H1 (cell line): ENCODE measurements at regions not wholly inside any gene's neighbourhood (a gene's known extent, or its start where the extent isn't known, plus 50 kb on each side); places are given as distances from the start of the nearest gene placed in this dataset.

Source experiments
- CTCF ChIA-PET: fragments of 300-600 bp; sonication (Branson Sonifier 250); formaldehyde crosslinking; loops from one replicate; lab custom pipeline; 2021; ENCODE audit not compliant: partially characterized antibody; lab: Charles Lee
- POLR2A ChIA-PET: fragments of 300-600 bp; sonication (Branson Sonifier 250); formaldehyde crosslinking; loops from one replicate; lab custom pipeline; 2021; ENCODE audit warnings: inconsistent platforms; ENCODE audit not compliant: partially characterized antibody; lab: Charles Lee
- DNase-seq, 2 experiments: peaks; one replicate each; pipeline versions ENCODE4 v3.0.0 to v3.0.0-alpha.2; 2010 to 2022; ENCODE audit warnings: low spot score in 2 of 2, low read depth in 1 of 2, mixed read lengths in 1 of 2
- FAIRE-seq: peaks from 2 replicates; lab custom pipeline; 2011; peaks lifted over from hg19 to GRCh38; lab: Jason Lieb, UNC
- H2AFZ ChIP-seq: 2 replicates; pipeline ENCODE4 v1.8.1; 2012; ENCODE audit warnings: low read length, inconsistent platforms
- H2AK5ac ChIP-seq: 2 replicates; pipeline ENCODE4 v1.6.1; 2013; ENCODE audit warnings: low read depth, low read length
- H2BK120ac ChIP-seq: replicated peaks from 2 replicates; pipeline ENCODE3; 2013; ENCODE audit warnings: low read depth, low read length, inconsistent platforms
- H2BK12ac ChIP-seq: 2 replicates; pipeline ENCODE4 v1.6.1; 2013; ENCODE audit warnings: low read depth, low read length
- H2BK15ac ChIP-seq: 2 replicates; pipeline ENCODE4 v1.6.1; 2013; ENCODE audit warnings: low read length
- H2BK20ac ChIP-seq: 2 replicates; pipeline ENCODE4 v1.6.1; 2013; ENCODE audit warnings: low read length
- H2BK5ac ChIP-seq: 2 replicates; pipeline ENCODE4 v1.6.1; 2013; ENCODE audit warnings: low read depth, low read length
- H3K14ac ChIP-seq: 2 replicates; pipeline ENCODE4 v1.6.1; 2013; ENCODE audit warnings: inconsistent platforms; ENCODE audit not compliant: insufficient read length
- H3K18ac ChIP-seq: 2 replicates; pipeline ENCODE4 v1.6.1; 2013; ENCODE audit warnings: low read length; ENCODE audit errors: extremely low read depth
- H3K23ac ChIP-seq: 2 replicates; pipeline ENCODE4 v1.6.1; 2013; ENCODE audit warnings: inconsistent platforms; ENCODE audit not compliant: insufficient read length
- H3K23me2 ChIP-seq: 2 replicates; pipeline ENCODE4 v1.6.1; 2013; ENCODE audit warnings: low read depth, low read length
- H3K27ac ChIP-seq: 2 replicates; pipeline ENCODE4 v1.6.1; 2011; ENCODE audit warnings: low read depth, low read length, inconsistent platforms
- H3K27me3 ChIP-seq, 4 experiments: replicated peaks in 1 of 4; 1 replicate in 1 of 4; 2 replicates in 3 of 4; pipeline versions ENCODE4 v1.6.1 to v1.8.1; 2011 to 2013; ENCODE audit warnings: low read length in 3 of 4, mild to moderate bottlenecking in 3 of 4, inconsistent platforms in 2 of 4, mixed read lengths in 2 of 4, moderate library complexity in 1 of 4; ENCODE audit not compliant: control insufficient read depth in 3 of 4, insufficient read depth in 3 of 4; ENCODE audit errors: extremely low read depth in 1 of 4
- H3K36me3 ChIP-seq, 4 experiments: 2 replicates each; pipeline versions ENCODE4 v1.6.1 to v1.8.1; 2011 to 2013; ENCODE audit warnings: mild to moderate bottlenecking in 4 of 4, low read length in 3 of 4, moderate library complexity in 2 of 4, control low read depth in 1 of 4, inconsistent platforms in 1 of 4; ENCODE audit not compliant: insufficient read depth in 4 of 4, control insufficient read depth in 2 of 4
- H3K4ac ChIP-seq: replicated peaks from 2 replicates; pipeline ENCODE3; 2013; ENCODE audit warnings: low read length, low read depth, mixed read lengths, inconsistent platforms; ENCODE audit not compliant: insufficient read length
- H3K4me1 ChIP-seq, 4 experiments: replicated peaks in 1 of 4; 1 replicate in 1 of 4; 2 replicates in 3 of 4; pipeline versions ENCODE4 v1.6.1 to v1.8.1; 2011 to 2013; ENCODE audit warnings: low read length in 3 of 4, inconsistent platforms in 2 of 4, mixed read lengths in 1 of 4; ENCODE audit not compliant: insufficient read depth in 4 of 4, control insufficient read depth in 3 of 4
- H3K4me2 ChIP-seq, 2 experiments: 2 replicates each; pipeline versions ENCODE4 v1.6.1 to v1.8.1; 2011 to 2013; ENCODE audit warnings: low read depth in 2 of 2, low read length in 2 of 2, control low read depth in 1 of 2, inconsistent platforms in 1 of 2, mild to moderate bottlenecking in 1 of 2; ENCODE audit not compliant: insufficient read depth in 1 of 2
- H3K4me3 ChIP-seq, 4 experiments: fragments of 200-600, 300-600 bp in 1 of 4; sonication (generic), shearing (Covaris generic), sonication (Bioruptor Twin) in 1 of 4; 2 replicates each; pipeline versions ENCODE4 v1.5.1 to v1.8.1; 2011 to 2016; ENCODE audit warnings: low read length in 4 of 4, low read depth in 3 of 4, control low read depth in 2 of 4, inconsistent platforms in 2 of 4, mild to moderate bottlenecking in 2 of 4, mixed read lengths in 1 of 4, moderate library complexity in 1 of 4; ENCODE audit not compliant: insufficient read depth in 2 of 4; ENCODE audit errors: extremely low read depth in 1 of 4
- H3K56ac ChIP-seq: replicated peaks from 2 replicates; pipeline ENCODE3; 2013; ENCODE audit warnings: low read depth, mild to moderate bottlenecking, mixed read lengths, low read length, inconsistent platforms; ENCODE audit not compliant: insufficient read length
- H3K79me1 ChIP-seq: 2 replicates; pipeline ENCODE4 v1.6.1; 2013; ENCODE audit warnings: low read depth, low read length, control low read depth
- H3K79me2 ChIP-seq, 2 experiments: 2 replicates each; pipeline versions ENCODE4 v1.6.1 to v1.8.1; 2012 to 2013; ENCODE audit warnings: low read length in 2 of 2, mild to moderate bottlenecking in 2 of 2, inconsistent platforms in 1 of 2; ENCODE audit not compliant: insufficient read depth in 2 of 2, control insufficient read depth in 1 of 2
- H3K9ac ChIP-seq, 4 experiments: replicated peaks in 1 of 4; 1 replicate in 1 of 4; 2 replicates in 3 of 4; pipeline versions ENCODE4 v1.6.1 to v1.8.1; 2011 to 2013; ENCODE audit warnings: low read depth in 3 of 4, low read length in 3 of 4, control low read depth in 2 of 4, mild to moderate bottlenecking in 2 of 4, moderate library complexity in 2 of 4, inconsistent platforms in 1 of 4; ENCODE audit errors: extremely low read depth in 1 of 4
- H3K9me3 ChIP-seq, 2 experiments: 2 replicates each; pipeline versions ENCODE4 v1.6.1 to v1.8.1; 2012 to 2013; ENCODE audit warnings: mild to moderate bottlenecking in 2 of 2, moderate library complexity in 2 of 2, control low read depth in 1 of 2, inconsistent platforms in 1 of 2, low read depth in 1 of 2, low read length in 1 of 2, mixed read lengths in 1 of 2; ENCODE audit not compliant: insufficient read depth in 2 of 2
- H4K20me1 ChIP-seq, 2 experiments: replicated peaks in 1 of 2; 2 replicates each; pipeline versions ENCODE3 to v1.8.1; 2011 to 2013; ENCODE audit warnings: inconsistent platforms in 2 of 2, low read length in 2 of 2, mild to moderate bottlenecking in 1 of 2; ENCODE audit not compliant: insufficient read depth in 2 of 2, control insufficient read depth in 1 of 2
- H4K5ac ChIP-seq: 2 replicates; pipeline ENCODE4 v1.6.1; 2013; ENCODE audit warnings: low read length, low read depth, mixed read lengths, inconsistent platforms; ENCODE audit not compliant: insufficient read length
- H4K8ac ChIP-seq: 2 replicates; pipeline ENCODE4 v1.8.0; 2013; ENCODE audit warnings: mild to moderate bottlenecking, moderate library complexity, low read length, inconsistent platforms; ENCODE audit not compliant: insufficient read depth; ENCODE audit errors: extremely low read depth
- H4K91ac ChIP-seq: replicated peaks from 2 replicates; pipeline ENCODE3; 2013; ENCODE audit warnings: low read length, mixed read lengths, inconsistent platforms; ENCODE audit not compliant: insufficient read length
- ATF2 ChIP-seq: IDR thresholded peaks from 2 replicates; pipeline ENCODE4 v1.6.1; 2012; ENCODE audit warnings: low read length, inconsistent platforms
- BACH1 ChIP-seq: IDR thresholded peaks from 2 replicates; pipeline ENCODE4 v1.6.1; 2012; ENCODE audit warnings: low read length, improper control_type of control experiment
- CREB1 ChIP-seq: IDR thresholded peaks from 2 replicates; pipeline ENCODE4 v1.6.1; 2012; ENCODE audit warnings: inconsistent platforms
- GABPA ChIP-seq: IDR thresholded peaks from 2 replicates; pipeline ENCODE4 v1.6.1; 2011; ENCODE audit warnings: mild to moderate bottlenecking, low read length, moderate library complexity, borderline replicate concordance; ENCODE audit not compliant: insufficient read depth
- KDM4A ChIP-seq: IDR thresholded peaks from one replicate; pipeline ENCODE4 v1.7.1; 2012; ENCODE audit warnings: low read depth, mild to moderate bottlenecking, moderate library complexity, low read length, inconsistent platforms; ENCODE audit not compliant: severe bottlenecking
- KDM5A ChIP-seq: fragments of 200-600 bp; IDR thresholded peaks from 2 replicates; pipeline ENCODE4 v1.7.1; 2012; ENCODE audit warnings: mild to moderate bottlenecking, low read length, inconsistent platforms, mixed read lengths
- NANOG ChIP-seq: IDR thresholded peaks from 2 replicates; pipeline ENCODE4 v1.6.1; 2011; ENCODE audit warnings: low read length, low read depth, mild to moderate bottlenecking, inconsistent platforms; ENCODE audit not compliant: insufficient read depth, poor library complexity, severe bottlenecking
- NRF1 ChIP-seq: IDR thresholded peaks from 2 replicates; pipeline ENCODE4 v1.6.1; 2011; ENCODE audit warnings: mild to moderate bottlenecking, low read depth, low read length, improper control_type of control experiment
- SAP30 ChIP-seq: fragments of 300-600 bp; sonication (generic); IDR thresholded peaks from 2 replicates; pipeline ENCODE4 v1.7.1; 2012; ENCODE audit warnings: low read length, moderate library complexity, mild to moderate bottlenecking, inconsistent platforms; ENCODE audit not compliant: insufficient read depth, insufficient replicate concordance
- SIN3A ChIP-seq, 2 experiments: IDR thresholded peaks in 1 of 2; conservative IDR thresholded peaks in 1 of 2; 2 replicates each; pipeline ENCODE4 v1.6.1; 2011 to 2012; ENCODE audit warnings: low read length in 2 of 2, improper control_type of control experiment in 1 of 2, low read depth in 1 of 2, mild to moderate bottlenecking in 1 of 2
- SIRT6 ChIP-seq: IDR thresholded peaks from one replicate; pipeline ENCODE4 v1.7.1; 2012; ENCODE audit warnings: low read length, inconsistent platforms
- SP2 ChIP-seq: IDR thresholded peaks from 2 replicates; pipeline ENCODE4 v1.6.1; 2012; ENCODE audit warnings: mild to moderate bottlenecking, low read length, inconsistent platforms
- TAF1 ChIP-seq: IDR thresholded peaks from 2 replicates; pipeline ENCODE4 v1.6.1; 2011; ENCODE audit warnings: mild to moderate bottlenecking, low read depth, low read length
- WGBS, 2 experiments: shearing (Covaris generic) in 1 of 2; methylation state at CpG; one replicate each; pipeline versions ENCODE4 v1.1.6 to v1.1.7; 2013 to 2015; ENCODE audit warnings: low lambda C conversion rate in 2 of 2, mixed read lengths in 2 of 2, inconsistent platforms in 1 of 2, low coverage in 1 of 2, missing lambda C conversion rate in 1 of 2; ENCODE audit not compliant: insufficient replicate concordance in 2 of 2, insufficient coverage in 1 of 2, insufficient read length in 1 of 2; ENCODE audit errors: extremely low coverage in 1 of 2, missing lambda C conversion rate in 1 of 2; 5-methylcytosine and 5-hydroxymethylcytosine counted together

- Histone ChIP-seq H4K5ac (no peak overlapping the region), H3K23me2 (no peaks in the 10 kb centered on the region), H2BK120ac (no peak overlapping the region), H3K4ac (no peak overlapping the region), H3K79me2 (no peaks in the 10 kb centered on the region), H3K27me3 (no peaks in the 10 kb centered on the region), H2AFZ (no peak overlapping the region), H3K36me3 (no peaks in the 10 kb centered on the region; a peak in 1 of 8 replicates), H3K4me1 (no peaks in the 10 kb centered on the region), H2BK15ac (no peak overlapping the region), H4K8ac (no peak overlapping the region), H3K18ac (no peak overlapping the region), H3K56ac (no peak overlapping the region), H4K20me1 (no peaks in the 10 kb centered on the region), H3K23ac (no peak overlapping the region), H2AK5ac (no peak overlapping the region), H3K9me3 (no peaks in the 10 kb centered on the region), H3K79me1 (no peaks in the 10 kb centered on the region), H3K4me2 (no peak overlapping the region), H2BK20ac (no peak overlapping the region), H4K91ac (no peak overlapping the region), H2BK5ac (no peak overlapping the region), H3K27ac (no peak overlapping the region), H3K4me3 (no peak overlapping the region), H3K14ac (no peak overlapping the region), H3K9ac (no peak overlapping the region), H2BK12ac (no peak overlapping the region)
- POLR2A ChIA-PET: no interaction called here
- DNase-seq: no peak
- TF ChIP-seq SIRT6: no peak
- no peak for TF ChIP-seq GABPA
- TF ChIP-seq KDM4A: no peak
- TF ChIP-seq SP2: no peak
- no peak for TF ChIP-seq SAP30
- TF ChIP-seq KDM5A: no peak
- no peak for TF ChIP-seq BACH1
- no peak for TF ChIP-seq TAF1
- no peak for TF ChIP-seq NRF1
- no peak for TF ChIP-seq SIN3A (conservative IDR thresholded peaks at IDR 0.05 in 1 of 2, IDR thresholded peaks at IDR 0.05 in 1 of 2; ENCODE audit: low read depth in 1 of 2, low read length in 2 of 2)
- TF ChIP-seq ATF2: no peak
- no peak for TF ChIP-seq CREB1
- TF ChIP-seq NANOG: no peak
- CTCF ChIA-PET: no interaction called here
- 91% methylated on average over 2 of the region's 2 CpGs; no CpG with 5 or more reads in 1 of the 2 experiments for WGBS, 2 experiments
- FAIRE-seq: no peak
Observed at GRCh38 chr12:91887957-91888356, 257.7 kb downstream of the BTG1 start.
